SK-N-SH treated with all-trans-retinoic acid at 6 μM for 48 hours (cell line): ENCODE measurements at regions not wholly inside any gene's neighbourhood (a gene's known extent, or its start where the extent isn't known, plus 50 kb on each side); places are given as distances from the start of the nearest gene placed in this dataset.

Source experiments
- ATAC-seq: fragments of 200-7000 bp; cut with Tn5 transposase; 3 replicates; pipeline ENCODE4 v1.9.1; 2020; ENCODE audit warnings: mild to moderate bottlenecking, moderate library complexity
- ARNTL ChIP-seq: fragments of 450-650 bp; formaldehyde crosslinking; IDR thresholded peaks from 2 replicates; pipeline ENCODE4 v1.5.0; 2020; ENCODE audit warnings: low read depth, mild to moderate bottlenecking, moderate library complexity, borderline replicate concordance
- BACH2 ChIP-seq: fragments of 250-450 bp; sonication (Bioruptor Pico); IDR thresholded peaks from 2 replicates; pipeline ENCODE4 v1.9.0; 2021; ENCODE audit warnings: mild to moderate bottlenecking, borderline replicate concordance
- CSDC2 ChIP-seq: fragments of 250-450 bp; sonication (Bioruptor Pico); IDR thresholded peaks from 2 replicates; pipeline ENCODE4 v1.5.0; 2020; ENCODE audit warnings: mild to moderate bottlenecking, moderate library complexity
- ESRRG ChIP-seq: fragments of 250-450 bp; sonication (Bioruptor Pico); IDR thresholded peaks from 2 replicates; pipeline ENCODE4 v1.6.1; 2021; ENCODE audit warnings: mild to moderate bottlenecking
- GLIS3 ChIP-seq: fragments of 250-450 bp; sonication (Bioruptor Pico); IDR thresholded peaks from 2 replicates; pipeline ENCODE4 v1.5.0; 2020; ENCODE audit warnings: mild to moderate bottlenecking, moderate library complexity
- ISL1 ChIP-seq: fragments of 250-450 bp; sonication (Bioruptor Pico); IDR thresholded peaks from 2 replicates; pipeline ENCODE4 v2.1.2; 2022; ENCODE audit warnings: mild to moderate bottlenecking, moderate library complexity
- OSR1 ChIP-seq: fragments of 250-450 bp; sonication (Bioruptor Pico); IDR thresholded peaks from 2 replicates; pipeline ENCODE4 v1.8.0; 2022; ENCODE audit warnings: moderate library complexity, mild to moderate bottlenecking, inconsistent platforms
- PATZ1 ChIP-seq: fragments of 250-450 bp; sonication (Bioruptor Pico); IDR thresholded peaks from 2 replicates; pipeline ENCODE4 v1.8.0; 2020; ENCODE audit warnings: mild to moderate bottlenecking, moderate library complexity, borderline replicate concordance
- PPARA ChIP-seq: fragments of 250-450 bp; sonication (Bioruptor Pico); IDR thresholded peaks from 2 replicates; pipeline ENCODE4 v1.5.0; 2020; ENCODE audit warnings: mild to moderate bottlenecking, borderline replicate concordance
- RARB ChIP-seq: fragments of 250-450 bp; sonication (Bioruptor Pico); IDR thresholded peaks from 2 replicates; pipeline ENCODE4 v1.8.0; 2021; ENCODE audit warnings: mild to moderate bottlenecking, moderate library complexity
- TCF4 ChIP-seq: fragments of 250-450 bp; sonication (Bioruptor Pico); IDR thresholded peaks from 2 replicates; pipeline ENCODE4 v1.8.0; 2021; ENCODE audit warnings: mild to moderate bottlenecking, moderate library complexity, borderline replicate concordance
- TOX ChIP-seq: fragments of 250-450 bp; sonication (Bioruptor Pico); IDR thresholded peaks from 2 replicates; pipeline ENCODE4 v1.8.0; 2021; ENCODE audit warnings: mild to moderate bottlenecking, moderate library complexity, borderline replicate concordance
- TSHZ2 ChIP-seq: fragments of 250-450 bp; sonication (Bioruptor Pico); IDR thresholded peaks from 2 replicates; pipeline ENCODE4 v1.5.0; 2020; ENCODE audit warnings: mild to moderate bottlenecking, moderate library complexity
- ZC3H10 ChIP-seq: fragments of 250-450 bp; sonication (Bioruptor Pico); IDR thresholded peaks from 2 replicates; pipeline ENCODE4 v1.5.1; 2021; ENCODE audit warnings: mild to moderate bottlenecking, moderate library complexity
- ZFP3 ChIP-seq: fragments of 250-450 bp; sonication (Bioruptor Pico); IDR thresholded peaks from 2 replicates; pipeline ENCODE4 v1.5.0; 2020; ENCODE audit warnings: mild to moderate bottlenecking, moderate library complexity
- ZFP30 ChIP-seq: fragments of 450-650 bp; formaldehyde crosslinking; IDR thresholded peaks from 2 replicates; pipeline ENCODE4 v1.5.0; 2022; ENCODE audit warnings: mild to moderate bottlenecking, moderate library complexity
- ZNF8 ChIP-seq: fragments of 450-650 bp; formaldehyde crosslinking; IDR thresholded peaks from 2 replicates; pipeline ENCODE4 v1.5.0; 2020; ENCODE audit warnings: mild to moderate bottlenecking, moderate library complexity
- TF ChIP-seq, protein P1 (sequence below): fragments of 250-450 bp; sonication (Bioruptor Pico); IDR thresholded peaks from 2 replicates; pipeline ENCODE4 v1.5.1; 2021; ENCODE audit warnings: mild to moderate bottlenecking, moderate library complexity
- TF ChIP-seq, protein P2 (sequence below): fragments of 250-450 bp; sonication (Bioruptor Pico); IDR thresholded peaks from 2 replicates; pipeline ENCODE4 v1.8.0; 2021; ENCODE audit warnings: low read depth, mild to moderate bottlenecking, moderate library complexity, borderline replicate concordance
- TF ChIP-seq, protein P3 (sequence below): fragments of 250-450 bp; sonication (Bioruptor Pico); IDR thresholded peaks from 2 replicates; pipeline ENCODE4 v1.5.1; 2020; ENCODE audit warnings: low read depth, mild to moderate bottlenecking, moderate library complexity

GRCh38 chr20:19120011-19120410, 92.4 kb upstream of the SLC24A3 start (continued):
- TF ChIP-seq, protein P1, sequence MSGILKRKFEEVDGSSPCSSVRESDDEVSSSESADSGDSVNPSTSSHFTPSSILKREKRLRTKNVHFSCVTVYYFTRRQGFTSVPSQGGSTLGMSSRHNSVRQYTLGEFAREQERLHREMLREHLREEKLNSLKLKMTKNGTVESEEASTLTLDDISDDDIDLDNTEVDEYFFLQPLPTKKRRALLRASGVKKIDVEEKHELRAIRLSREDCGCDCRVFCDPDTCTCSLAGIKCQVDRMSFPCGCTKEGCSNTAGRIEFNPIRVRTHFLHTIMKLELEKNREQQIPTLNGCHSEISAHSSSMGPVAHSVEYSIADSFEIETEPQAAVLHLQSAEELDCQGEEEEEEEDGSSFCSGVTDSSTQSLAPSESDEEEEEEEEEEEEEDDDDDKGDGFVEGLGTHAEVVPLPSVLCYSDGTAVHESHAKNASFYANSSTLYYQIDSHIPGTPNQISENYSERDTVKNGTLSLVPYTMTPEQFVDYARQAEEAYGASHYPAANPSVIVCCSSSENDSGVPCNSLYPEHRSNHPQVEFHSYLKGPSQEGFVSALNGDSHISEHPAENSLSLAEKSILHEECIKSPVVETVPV (CRISPR knock-in tag) = no peak

DNA sequence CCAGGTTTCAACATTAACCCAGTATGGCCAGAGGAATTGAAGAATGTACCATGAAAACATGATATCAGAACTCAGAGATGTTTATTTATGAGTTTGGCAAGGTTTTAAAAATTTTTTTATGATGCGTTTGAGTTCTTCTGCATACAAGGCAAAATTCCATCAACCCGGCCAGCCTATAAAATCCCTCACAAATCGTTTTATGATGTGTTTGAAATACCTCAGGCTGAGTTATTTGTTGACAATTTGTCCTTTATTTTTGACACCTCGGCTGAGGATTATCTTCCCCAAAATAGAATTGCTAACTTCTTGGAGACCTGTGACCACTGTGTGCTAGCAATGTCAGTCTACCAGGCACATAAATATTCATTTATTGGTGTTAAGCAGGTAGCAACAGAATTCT, 91.9 kb upstream of the SLC24A3 start:
- TF ChIP-seq ZFP3 (CRISPR knock-in tag) = no peak
- TF ChIP-seq ESRRG (CRISPR knock-in tag) = no peak
- no peak for TF ChIP-seq ZFP30 (CRISPR knock-in tag)
- no peak for TF ChIP-seq PPARA (CRISPR knock-in tag)
- TF ChIP-seq OSR1 (CRISPR knock-in tag) = no peak
- no peak for TF ChIP-seq ISL1 (CRISPR knock-in tag)
- TF ChIP-seq, protein P1 (CRISPR knock-in tag) = no peak
- no peak for TF ChIP-seq TCF4 (CRISPR knock-in tag)
- no peak for TF ChIP-seq BACH2 (CRISPR knock-in tag)
- no peak for TF ChIP-seq ARNTL
- TF ChIP-seq ZNF8 (CRISPR knock-in tag) = no peak
- TF ChIP-seq TSHZ2 (CRISPR knock-in tag) = no peak
- TF ChIP-seq GLIS3 (CRISPR knock-in tag) = no peak
- TF ChIP-seq, protein P2, sequence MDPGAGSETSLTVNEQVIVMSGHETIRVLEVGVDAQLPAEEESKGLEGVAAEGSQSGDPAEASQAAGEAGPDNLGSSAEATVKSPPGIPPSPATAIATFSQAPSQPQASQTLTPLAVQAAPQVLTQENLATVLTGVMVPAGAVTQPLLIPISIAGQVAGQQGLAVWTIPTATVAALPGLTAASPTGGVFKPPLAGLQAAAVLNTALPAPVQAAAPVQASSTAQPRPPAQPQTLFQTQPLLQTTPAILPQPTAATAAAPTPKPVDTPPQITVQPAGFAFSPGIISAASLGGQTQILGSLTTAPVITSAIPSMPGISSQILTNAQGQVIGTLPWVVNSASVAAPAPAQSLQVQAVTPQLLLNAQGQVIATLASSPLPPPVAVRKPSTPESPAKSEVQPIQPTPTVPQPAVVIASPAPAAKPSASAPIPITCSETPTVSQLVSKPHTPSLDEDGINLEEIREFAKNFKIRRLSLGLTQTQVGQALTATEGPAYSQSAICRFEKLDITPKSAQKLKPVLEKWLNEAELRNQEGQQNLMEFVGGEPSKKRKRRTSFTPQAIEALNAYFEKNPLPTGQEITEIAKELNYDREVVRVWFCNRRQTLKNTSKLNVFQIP (CRISPR knock-in tag) = no peak
- TF ChIP-seq, all 23 proteins: peak for 0
- ATAC-seq = no peak

- no peak for ATAC-seq
- TF ChIP-seq RARB (CRISPR knock-in tag) = no peak
- no peak for TF ChIP-seq PATZ1 (CRISPR knock-in tag)
- TF ChIP-seq ISL1 (CRISPR knock-in tag) = no peak
- no peak for TF ChIP-seq TOX (CRISPR knock-in tag)
- TF ChIP-seq, protein P3, sequence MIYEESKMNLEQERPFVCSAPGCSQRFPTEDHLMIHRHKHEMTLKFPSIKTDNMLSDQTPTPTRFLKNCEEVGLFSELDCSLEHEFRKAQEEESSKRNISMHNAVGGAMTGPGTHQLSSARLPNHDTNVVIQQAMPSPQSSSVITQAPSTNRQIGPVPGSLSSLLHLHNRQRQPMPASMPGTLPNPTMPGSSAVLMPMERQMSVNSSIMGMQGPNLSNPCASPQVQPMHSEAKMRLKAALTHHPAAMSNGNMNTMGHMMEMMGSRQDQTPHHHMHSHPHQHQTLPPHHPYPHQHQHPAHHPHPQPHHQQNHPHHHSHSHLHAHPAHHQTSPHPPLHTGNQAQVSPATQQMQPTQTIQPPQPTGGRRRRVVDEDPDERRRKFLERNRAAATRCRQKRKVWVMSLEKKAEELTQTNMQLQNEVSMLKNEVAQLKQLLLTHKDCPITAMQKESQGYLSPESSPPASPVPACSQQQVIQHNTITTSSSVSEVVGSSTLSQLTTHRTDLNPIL (CRISPR knock-in tag) = no peak
- no peak for TF ChIP-seq TSHZ2 (CRISPR knock-in tag)
- TF ChIP-seq CSDC2 = no peak
- no peak for TF ChIP-seq BACH2 (CRISPR knock-in tag)
- TF ChIP-seq, protein P2 (CRISPR knock-in tag) = no peak
- no peak for TF ChIP-seq ZC3H10 (CRISPR knock-in tag)
- no peak for TF ChIP-seq ESRRG (CRISPR knock-in tag)
- TF ChIP-seq ZNF8 (CRISPR knock-in tag) = no peak
These were observed 91.0 kb upstream of the SLC24A3 start for GRCh38 chr20:19121463-19121862.
